GM18909 (cell line): ENCODE measurements at regions not wholly inside any gene's neighbourhood (a gene's known extent, or its start where the extent isn't known, plus 50 kb on each side); places are given as distances from the start of the nearest gene placed in this dataset.

ENCODE experiments used
- ATAC-seq: cut with Tn5 transposase; IDR thresholded peaks from one replicate; pipeline ENCODE4 v1.9.1; 2021; ENCODE audit warnings: mild to moderate bottlenecking; ENCODE audit not compliant: unreplicated experiment, poor library complexity

DNA sequence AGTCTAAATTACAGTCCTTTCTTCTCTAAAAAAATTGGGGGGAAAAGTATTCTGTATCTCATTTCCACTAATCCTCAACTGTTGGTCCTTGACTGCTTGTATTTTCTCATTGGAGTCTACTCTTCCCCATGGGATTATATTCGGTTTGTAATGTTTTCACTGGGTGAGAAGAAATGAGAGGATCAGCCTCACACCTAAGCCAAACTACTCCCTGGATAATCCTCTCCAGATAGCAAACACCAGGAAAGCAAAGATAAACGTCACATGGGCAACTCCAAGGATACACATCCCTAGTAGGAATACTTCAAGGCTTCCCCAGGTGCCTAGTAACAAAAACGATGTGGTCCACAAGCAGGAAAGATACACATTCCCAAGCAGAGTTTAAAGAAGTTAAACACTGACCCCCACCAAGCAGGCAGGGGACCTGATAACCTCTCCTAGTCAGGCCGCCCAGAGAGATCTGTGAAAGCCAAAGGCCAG, 53.9 kb upstream of the SOX4 start:
- ATAC-seq = no peak
